WTC11 (cell line): ENCODE measurements at regions not wholly inside any gene's neighbourhood (a gene's known extent, or its start where the extent isn't known, plus 50 kb on each side); places are given as distances from the start of the nearest gene placed in this dataset.

Experiments
- ATAC-seq: fragments of 200-7000 bp; cut with Tn5 transposase; 2 replicates; pipeline ENCODE4 v1.10.0; 2021; ENCODE audit warnings: mild to moderate bottlenecking, moderate library complexity
- CTCF ChIA-PET: fragments of 300-600 bp; sonication (Branson Sonifier 250); formaldehyde crosslinking; loops from one replicate; lab custom pipeline; 2021; ENCODE audit warnings: antibody characterized with exemption; lab: Charles Lee
- POLR2A ChIA-PET: fragments of 350-600 bp; sonication (Branson Sonifier 250); formaldehyde crosslinking; loops from one replicate; lab custom pipeline; 2021; ENCODE audit warnings: antibody characterized with exemption; lab: Charles Lee
- DNase-seq: peaks from one replicate; pipeline ENCODE4 v3.0.0; 2021; ENCODE audit warnings: low spot score
- H3K27ac Mint-ChIP-seq: 2 replicates; pipeline ENCODE4 v1.8.0; 2021; ENCODE audit warnings: mixed read lengths
- H3K27me3 Mint-ChIP-seq: 2 replicates; pipeline ENCODE4 v1.8.0; 2021; ENCODE audit warnings: low read depth, mild to moderate bottlenecking, moderate library complexity, mixed read lengths
- H3K36me3 Mint-ChIP-seq: 2 replicates; pipeline ENCODE4 v1.8.0; 2021; ENCODE audit warnings: mixed read lengths
- H3K4me1 Mint-ChIP-seq: 2 replicates; pipeline ENCODE4 v1.8.0; 2022; ENCODE audit warnings: mixed read lengths
- H3K4me3 Mint-ChIP-seq: 2 replicates; pipeline ENCODE4 v1.8.0; 2021; ENCODE audit warnings: mild to moderate bottlenecking, moderate library complexity, mixed read lengths
- H3K9me3 Mint-ChIP-seq: 2 replicates; pipeline ENCODE4 v1.8.0; 2021; ENCODE audit warnings: mixed read lengths
- CREB1 ChIP-seq: sonication (generic); formaldehyde crosslinking; IDR thresholded peaks from 2 replicates; pipeline ENCODE4 v1.8.0; 2023; ENCODE audit warnings: mild to moderate bottlenecking, missing genetic modification reagents
- ELF4 ChIP-seq: sonication (generic); formaldehyde crosslinking; IDR thresholded peaks from 2 replicates; pipeline ENCODE4 v1.8.1; 2022; ENCODE audit warnings: low read depth, mild to moderate bottlenecking, moderate library complexity, missing genetic modification reagents
- FOXP1 ChIP-seq: sonication (generic); formaldehyde crosslinking; IDR thresholded peaks from 2 replicates; pipeline ENCODE4 v1.8.0; 2022; ENCODE audit warnings: missing genetic modification reagents, mild to moderate bottlenecking, moderate library complexity, borderline replicate concordance
- GRHL2 ChIP-seq: fragments of 250-450 bp; sonication (Bioruptor Pico); IDR thresholded peaks from 2 replicates; pipeline ENCODE4 v1.8.0; 2022; ENCODE audit warnings: mild to moderate bottlenecking, moderate library complexity; ENCODE audit not compliant: insufficient replicate concordance, severe bottlenecking
- JAZF1 ChIP-seq: fragments of 250-450 bp; sonication (Bioruptor Pico); IDR thresholded peaks from 2 replicates; pipeline ENCODE4 v1.9.0; 2021; ENCODE audit warnings: moderate library complexity, mild to moderate bottlenecking, inconsistent platforms
- NFE2L1 ChIP-seq: sonication (generic); formaldehyde crosslinking; IDR thresholded peaks from 2 replicates; pipeline ENCODE4 v1.8.1; 2023; ENCODE audit warnings: missing genetic modification reagents
- SP1 ChIP-seq: sonication (generic); formaldehyde crosslinking; conservative IDR thresholded peaks from 2 replicates; pipeline ENCODE4 v1.8.1; 2022; ENCODE audit warnings: missing genetic modification reagents
- TEAD4 ChIP-seq: sonication (generic); formaldehyde crosslinking; IDR thresholded peaks from 2 replicates; pipeline ENCODE4 v1.8.0; 2022; ENCODE audit warnings: mild to moderate bottlenecking, missing genetic modification reagents
- ZNF263 ChIP-seq: sonication (generic); formaldehyde crosslinking; IDR thresholded peaks from 2 replicates; pipeline ENCODE4 v1.8.1; 2022; ENCODE audit warnings: low read depth, mild to moderate bottlenecking, moderate library complexity, missing genetic modification reagents
- ZNF423 ChIP-seq: fragments of 250-450 bp; sonication (Bioruptor Pico); IDR thresholded peaks from 2 replicates; pipeline ENCODE4 v2.1.2; 2022; ENCODE audit warnings: mild to moderate bottlenecking, moderate library complexity
- TF ChIP-seq, protein P1 (sequence below): sonication (generic); formaldehyde crosslinking; IDR thresholded peaks from 2 replicates; pipeline ENCODE4 v1.8.0; 2022; ENCODE audit warnings: mild to moderate bottlenecking, missing genetic modification reagents
- TF ChIP-seq, protein P2 (sequence below): fragments of 200-600 bp; IDR thresholded peaks from 2 replicates; pipeline ENCODE4 v1.8.0; 2022; ENCODE audit warnings: antibody characterized with exemption
- TF ChIP-seq, protein P3 (sequence below): sonication (generic); formaldehyde crosslinking; IDR thresholded peaks from 2 replicates; pipeline ENCODE4 v1.8.0; 2022; ENCODE audit warnings: missing genetic modification reagents
- TF ChIP-seq, protein P4 (sequence below): fragments of 250-450 bp; sonication (Bioruptor Pico); IDR thresholded peaks from 2 replicates; pipeline ENCODE4 v1.9.0; 2021; ENCODE audit warnings: mild to moderate bottlenecking
- TF ChIP-seq, protein P5 (sequence below): sonication (generic); formaldehyde crosslinking; IDR thresholded peaks from 2 replicates; pipeline ENCODE4 v1.8.0; 2023; ENCODE audit warnings: missing genetic modification reagents

DNA sequence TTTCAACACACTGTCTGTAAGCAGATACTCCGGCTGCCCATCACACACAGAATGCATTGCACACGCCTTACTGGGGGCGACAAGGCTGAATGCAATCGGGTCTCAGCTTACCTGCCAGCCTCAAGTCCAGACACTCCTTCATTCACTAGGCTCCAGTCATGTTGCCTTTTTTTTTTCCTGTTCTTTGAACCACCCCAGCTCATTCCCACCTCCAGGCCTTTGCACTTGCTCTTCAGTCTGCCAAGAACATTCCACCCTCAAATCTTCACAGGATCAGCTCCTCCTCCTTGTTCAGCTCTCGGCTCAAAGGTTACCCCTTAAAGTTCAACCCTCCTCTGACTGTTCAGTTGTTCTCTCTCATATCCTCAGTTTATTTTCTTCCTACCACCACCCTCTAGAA is 181.9 kb upstream of the ESRRG start (continued):
- no peak for TF ChIP-seq ZNF263 (CRISPR knock-in tag)
- no peak for TF ChIP-seq SP1 (CRISPR knock-in tag)
- no peak for TF ChIP-seq NFE2L1 (CRISPR knock-in tag)
- no peak for TF ChIP-seq JAZF1 (CRISPR knock-in tag)
- no peak for TF ChIP-seq ZNF423
- TF ChIP-seq, protein P1, sequence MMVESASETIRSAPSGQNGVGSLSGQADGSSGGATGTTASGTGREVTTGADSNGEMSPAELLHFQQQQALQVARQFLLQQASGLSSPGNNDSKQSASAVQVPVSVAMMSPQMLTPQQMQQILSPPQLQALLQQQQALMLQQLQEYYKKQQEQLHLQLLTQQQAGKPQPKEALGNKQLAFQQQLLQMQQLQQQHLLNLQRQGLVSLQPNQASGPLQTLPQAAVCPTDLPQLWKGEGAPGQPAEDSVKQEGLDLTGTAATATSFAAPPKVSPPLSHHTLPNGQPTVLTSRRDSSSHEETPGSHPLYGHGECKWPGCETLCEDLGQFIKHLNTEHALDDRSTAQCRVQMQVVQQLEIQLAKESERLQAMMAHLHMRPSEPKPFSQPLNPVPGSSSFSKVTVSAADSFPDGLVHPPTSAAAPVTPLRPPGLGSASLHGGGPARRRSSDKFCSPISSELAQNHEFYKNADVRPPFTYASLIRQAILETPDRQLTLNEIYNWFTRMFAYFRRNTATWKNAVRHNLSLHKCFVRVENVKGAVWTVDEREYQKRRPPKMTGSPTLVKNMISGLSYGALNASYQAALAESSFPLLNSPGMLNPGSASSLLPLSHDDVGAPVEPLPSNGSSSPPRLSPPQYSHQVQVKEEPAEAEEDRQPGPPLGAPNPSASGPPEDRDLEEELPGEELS (CRISPR knock-in tag), result no peak
- TF ChIP-seq CREB1, result no peak

DNA sequence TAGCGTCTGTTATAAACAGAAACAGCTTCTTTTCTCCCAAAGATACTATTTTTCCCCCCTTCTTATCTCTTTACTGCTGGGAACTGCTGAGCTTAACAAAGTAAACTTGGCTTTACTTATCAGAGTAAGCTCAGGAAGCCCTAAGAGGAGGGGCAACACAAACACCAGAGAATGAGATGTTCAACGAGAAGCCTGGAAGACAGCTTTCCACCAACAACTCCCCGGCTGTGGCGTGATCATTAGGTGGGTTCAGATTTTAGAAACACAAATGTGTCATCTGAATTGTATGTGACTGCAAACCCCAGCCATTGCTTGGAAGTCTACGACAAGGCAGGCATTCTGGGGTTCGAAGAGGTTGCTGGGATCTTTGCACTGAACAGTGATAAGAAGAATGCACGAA is 181.2 kb upstream of the ESRRG start:
- H3K4me1 Mint-ChIP-seq, result peaks cover 7% of the 10 kb centered on the region; the same call in 1 of the 2 replicates
- POLR2A ChIA-PET, result no interaction called here
- DNase-seq (no peak), ATAC-seq (no peak)
- TF ChIP-seq, protein P2, sequence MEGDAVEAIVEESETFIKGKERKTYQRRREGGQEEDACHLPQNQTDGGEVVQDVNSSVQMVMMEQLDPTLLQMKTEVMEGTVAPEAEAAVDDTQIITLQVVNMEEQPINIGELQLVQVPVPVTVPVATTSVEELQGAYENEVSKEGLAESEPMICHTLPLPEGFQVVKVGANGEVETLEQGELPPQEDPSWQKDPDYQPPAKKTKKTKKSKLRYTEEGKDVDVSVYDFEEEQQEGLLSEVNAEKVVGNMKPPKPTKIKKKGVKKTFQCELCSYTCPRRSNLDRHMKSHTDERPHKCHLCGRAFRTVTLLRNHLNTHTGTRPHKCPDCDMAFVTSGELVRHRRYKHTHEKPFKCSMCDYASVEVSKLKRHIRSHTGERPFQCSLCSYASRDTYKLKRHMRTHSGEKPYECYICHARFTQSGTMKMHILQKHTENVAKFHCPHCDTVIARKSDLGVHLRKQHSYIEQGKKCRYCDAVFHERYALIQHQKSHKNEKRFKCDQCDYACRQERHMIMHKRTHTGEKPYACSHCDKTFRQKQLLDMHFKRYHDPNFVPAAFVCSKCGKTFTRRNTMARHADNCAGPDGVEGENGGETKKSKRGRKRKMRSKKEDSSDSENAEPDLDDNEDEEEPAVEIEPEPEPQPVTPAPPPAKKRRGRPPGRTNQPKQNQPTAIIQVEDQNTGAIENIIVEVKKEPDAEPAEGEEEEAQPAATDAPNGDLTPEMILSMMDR, result no peak
- TF ChIP-seq NFE2L1 (CRISPR knock-in tag) (no peak), FOXP1 (CRISPR knock-in tag) (no peak), GRHL2 (CRISPR knock-in tag) (no peak), ELF4 (CRISPR knock-in tag) (no peak), TEAD4 (CRISPR knock-in tag) (no peak)
- TF ChIP-seq, protein P3, sequence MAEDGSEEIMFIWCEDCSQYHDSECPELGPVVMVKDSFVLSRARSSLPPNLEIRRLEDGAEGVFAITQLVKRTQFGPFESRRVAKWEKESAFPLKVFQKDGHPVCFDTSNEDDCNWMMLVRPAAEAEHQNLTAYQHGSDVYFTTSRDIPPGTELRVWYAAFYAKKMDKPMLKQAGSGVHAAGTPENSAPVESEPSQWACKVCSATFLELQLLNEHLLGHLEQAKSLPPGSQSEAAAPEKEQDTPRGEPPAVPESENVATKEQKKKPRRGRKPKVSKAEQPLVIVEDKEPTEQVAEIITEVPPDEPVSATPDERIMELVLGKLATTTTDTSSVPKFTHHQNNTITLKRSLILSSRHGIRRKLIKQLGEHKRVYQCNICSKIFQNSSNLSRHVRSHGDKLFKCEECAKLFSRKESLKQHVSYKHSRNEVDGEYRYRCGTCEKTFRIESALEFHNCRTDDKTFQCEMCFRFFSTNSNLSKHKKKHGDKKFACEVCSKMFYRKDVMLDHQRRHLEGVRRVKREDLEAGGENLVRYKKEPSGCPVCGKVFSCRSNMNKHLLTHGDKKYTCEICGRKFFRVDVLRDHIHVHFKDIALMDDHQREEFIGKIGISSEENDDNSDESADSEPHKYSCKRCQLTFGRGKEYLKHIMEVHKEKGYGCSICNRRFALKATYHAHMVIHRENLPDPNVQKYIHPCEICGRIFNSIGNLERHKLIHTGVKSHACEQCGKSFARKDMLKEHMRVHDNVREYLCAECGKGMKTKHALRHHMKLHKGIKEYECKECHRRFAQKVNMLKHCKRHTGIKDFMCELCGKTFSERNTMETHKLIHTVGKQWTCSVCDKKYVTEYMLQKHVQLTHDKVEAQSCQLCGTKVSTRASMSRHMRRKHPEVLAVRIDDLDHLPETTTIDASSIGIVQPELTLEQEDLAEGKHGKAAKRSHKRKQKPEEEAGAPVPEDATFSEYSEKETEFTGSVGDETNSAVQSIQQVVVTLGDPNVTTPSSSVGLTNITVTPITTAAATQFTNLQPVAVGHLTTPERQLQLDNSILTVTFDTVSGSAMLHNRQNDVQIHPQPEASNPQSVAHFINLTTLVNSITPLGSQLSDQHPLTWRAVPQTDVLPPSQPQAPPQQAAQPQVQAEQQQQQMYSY (CRISPR knock-in tag), result no peak
- TF ChIP-seq, protein P4, sequence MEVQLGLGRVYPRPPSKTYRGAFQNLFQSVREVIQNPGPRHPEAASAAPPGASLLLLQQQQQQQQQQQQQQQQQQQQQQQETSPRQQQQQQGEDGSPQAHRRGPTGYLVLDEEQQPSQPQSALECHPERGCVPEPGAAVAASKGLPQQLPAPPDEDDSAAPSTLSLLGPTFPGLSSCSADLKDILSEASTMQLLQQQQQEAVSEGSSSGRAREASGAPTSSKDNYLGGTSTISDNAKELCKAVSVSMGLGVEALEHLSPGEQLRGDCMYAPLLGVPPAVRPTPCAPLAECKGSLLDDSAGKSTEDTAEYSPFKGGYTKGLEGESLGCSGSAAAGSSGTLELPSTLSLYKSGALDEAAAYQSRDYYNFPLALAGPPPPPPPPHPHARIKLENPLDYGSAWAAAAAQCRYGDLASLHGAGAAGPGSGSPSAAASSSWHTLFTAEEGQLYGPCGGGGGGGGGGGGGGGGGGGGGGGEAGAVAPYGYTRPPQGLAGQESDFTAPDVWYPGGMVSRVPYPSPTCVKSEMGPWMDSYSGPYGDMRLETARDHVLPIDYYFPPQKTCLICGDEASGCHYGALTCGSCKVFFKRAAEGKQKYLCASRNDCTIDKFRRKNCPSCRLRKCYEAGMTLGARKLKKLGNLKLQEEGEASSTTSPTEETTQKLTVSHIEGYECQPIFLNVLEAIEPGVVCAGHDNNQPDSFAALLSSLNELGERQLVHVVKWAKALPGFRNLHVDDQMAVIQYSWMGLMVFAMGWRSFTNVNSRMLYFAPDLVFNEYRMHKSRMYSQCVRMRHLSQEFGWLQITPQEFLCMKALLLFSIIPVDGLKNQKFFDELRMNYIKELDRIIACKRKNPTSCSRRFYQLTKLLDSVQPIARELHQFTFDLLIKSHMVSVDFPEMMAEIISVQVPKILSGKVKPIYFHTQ, result no peak
- TF ChIP-seq, protein P5, sequence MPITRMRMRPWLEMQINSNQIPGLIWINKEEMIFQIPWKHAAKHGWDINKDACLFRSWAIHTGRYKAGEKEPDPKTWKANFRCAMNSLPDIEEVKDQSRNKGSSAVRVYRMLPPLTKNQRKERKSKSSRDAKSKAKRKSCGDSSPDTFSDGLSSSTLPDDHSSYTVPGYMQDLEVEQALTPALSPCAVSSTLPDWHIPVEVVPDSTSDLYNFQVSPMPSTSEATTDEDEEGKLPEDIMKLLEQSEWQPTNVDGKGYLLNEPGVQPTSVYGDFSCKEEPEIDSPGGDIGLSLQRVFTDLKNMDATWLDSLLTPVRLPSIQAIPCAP (CRISPR knock-in tag), result no peak
- no peak overlapping the region for H3K27ac Mint-ChIP-seq
- no peaks in the 10 kb centered on the region for H3K36me3 Mint-ChIP-seq
- no peak overlapping the region for H3K4me3 Mint-ChIP-seq
- CTCF ChIA-PET, result no interaction called here
- no peaks in the 10 kb centered on the region for H3K9me3 Mint-ChIP-seq
- no peaks in the 10 kb centered on the region for H3K27me3 Mint-ChIP-seq
